Stomach (tissue), 8 donors: ENCODE measurements at regions not wholly inside any gene's neighbourhood (a gene's known extent, or its start where the extent isn't known, plus 50 kb on each side); places are given as distances from the start of the nearest gene placed in this dataset.

Experiments used
- DNase-seq, 2 donors: peaks; one replicate each; pipeline versions ENCODE4 v3.0.0 to v3.0.0-alpha.2; 2013 to 2019
- H3K27ac ChIP-seq, 5 donors: fragments of 200-600 bp in 4 of 5; sonication (generic) in 4 of 5; one replicate each; pipeline ENCODE4 v1.5.1; 2013 to 2019; ENCODE audit warnings: mild to moderate bottlenecking in 1 of 5, moderate library complexity in 1 of 5
- H3K27me3 ChIP-seq, 3 donors: fragments of 200-600 bp; sonication (generic); one replicate each; pipeline ENCODE4 v1.5.1; 2017 to 2019; ENCODE audit warnings: mixed run types in 1 of 3
- H3K36me3 ChIP-seq, 4 donors: fragments of 200-600 bp; sonication (generic); 1 replicate in 3 of 4; 2 replicates in 1 of 4; pipeline ENCODE4 v1.5.1; 2016 to 2019
- H3K4me1 ChIP-seq, 4 donors: fragments of 200-600 bp; sonication (generic); one replicate each; pipeline ENCODE4 v1.5.1; 2016 to 2019
- H3K4me3 ChIP-seq, 4 donors: fragments of 200-600 bp; sonication (generic) in 3 of 4; one replicate each; pipeline ENCODE4 v1.5.1; 2016 to 2019; ENCODE audit warnings: mild to moderate bottlenecking in 1 of 4
- H3K9me3 ChIP-seq, 4 donors: fragments of 200-600 bp; sonication (generic); one replicate each; pipeline ENCODE4 v1.5.1; 2016 to 2019
- EP300 ChIP-seq: sonication (generic); formaldehyde crosslinking; IDR thresholded peaks from one replicate; pipeline ENCODE4 v1.6.1; 2017; ENCODE audit warnings: antibody characterized with exemption
- POLR2A ChIP-seq, 4 donors: fragments of 450-650 bp; IDR thresholded peaks; one replicate each; pipeline ENCODE4 v1.6.1; 2016; ENCODE audit warnings: antibody characterized with exemption in 4 of 4, control low read depth in 2 of 4, mild to moderate bottlenecking in 1 of 4, moderate library complexity in 1 of 4
- POLR2AphosphoS5 ChIP-seq, 3 donors: sonication (generic); formaldehyde crosslinking; IDR thresholded peaks; one replicate each; pipeline ENCODE4 v1.6.1; 2016; ENCODE audit warnings: antibody characterized with exemption in 3 of 3
- WGBS, 5 donors: extraction: QIAGEN DNeasy Blood & Tissue Kit in 3 of 5; methylation state at CpG; one replicate each; pipeline versions ENCODE4 v1.1.5 to v1.1.7; 2013 to 2018; 5-methylcytosine and 5-hydroxymethylcytosine counted together
- intact Hi-C: fragments of 100-400 bp; cut with DNase I; formaldehyde crosslinking; loops from one replicate; pipeline ENCODE4 v1.15.1; 2023; ENCODE audit warnings: low total_unique reads
- TF ChIP-seq, protein P1 (sequence below), 7 experiments: fragments of 450-650 bp in 4 of 7; fragments of 200-600 bp in 3 of 7; sonication (generic) in 3 of 7; IDR thresholded peaks; one replicate each; pipeline ENCODE4 v1.5.1; 2016 to 2019; ENCODE audit warnings: antibody characterized with exemption in 7 of 7, control low read depth in 2 of 7, mild to moderate bottlenecking in 1 of 7
- donor health status: healthy with polysubstance abuse.
- donor health status: Bipolar disorder and iron deficiency.
- donor health status: healthy.

GRCh38 chr2:129753261-129753660 is 226.2 kb upstream of the RAB6C start:
- intact Hi-C loops: no loop called here
- Histone ChIP-seq H3K4me1 (peaks cover 0 to 8% (median 2%) of the 10 kb centered on the region in 4 donors), H3K27ac (no peak overlapping the region), H3K27me3 (no peaks in the 10 kb centered on the region), H3K9me3 (no peaks in the 10 kb centered on the region), H3K4me3 (no peak overlapping the region), H3K36me3 (no peaks in the 10 kb centered on the region)
- TF ChIP-seq, protein P1, sequence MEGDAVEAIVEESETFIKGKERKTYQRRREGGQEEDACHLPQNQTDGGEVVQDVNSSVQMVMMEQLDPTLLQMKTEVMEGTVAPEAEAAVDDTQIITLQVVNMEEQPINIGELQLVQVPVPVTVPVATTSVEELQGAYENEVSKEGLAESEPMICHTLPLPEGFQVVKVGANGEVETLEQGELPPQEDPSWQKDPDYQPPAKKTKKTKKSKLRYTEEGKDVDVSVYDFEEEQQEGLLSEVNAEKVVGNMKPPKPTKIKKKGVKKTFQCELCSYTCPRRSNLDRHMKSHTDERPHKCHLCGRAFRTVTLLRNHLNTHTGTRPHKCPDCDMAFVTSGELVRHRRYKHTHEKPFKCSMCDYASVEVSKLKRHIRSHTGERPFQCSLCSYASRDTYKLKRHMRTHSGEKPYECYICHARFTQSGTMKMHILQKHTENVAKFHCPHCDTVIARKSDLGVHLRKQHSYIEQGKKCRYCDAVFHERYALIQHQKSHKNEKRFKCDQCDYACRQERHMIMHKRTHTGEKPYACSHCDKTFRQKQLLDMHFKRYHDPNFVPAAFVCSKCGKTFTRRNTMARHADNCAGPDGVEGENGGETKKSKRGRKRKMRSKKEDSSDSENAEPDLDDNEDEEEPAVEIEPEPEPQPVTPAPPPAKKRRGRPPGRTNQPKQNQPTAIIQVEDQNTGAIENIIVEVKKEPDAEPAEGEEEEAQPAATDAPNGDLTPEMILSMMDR (IDR thresholded peaks at IDR 0.05): no peak
- TF ChIP-seq POLR2A (IDR thresholded peaks at IDR 0.05) (no peak), POLR2AphosphoS5 (IDR thresholded peaks at IDR 0.05) (no peak), EP300 (no peak)
- no peak for DNase-seq
- 75 to 89% (median 79%) methylated on average over 8 of the region's 8 CpGs for WGBS, 5 donors

- H3K4me3 ChIP-seq: no peak overlapping the region
- no peaks in the 10 kb centered on the region for H3K9me3 ChIP-seq
- intact Hi-C loops: no loop called here
- no peaks in the 10 kb centered on the region for H3K27me3 ChIP-seq
- WGBS, 5 donors: 81 to 92% (median 87%) methylated on average over 14 of the region's 14 CpGs
- TF ChIP-seq POLR2AphosphoS5 (IDR thresholded peaks at IDR 0.05) (no peak), POLR2A (IDR thresholded peaks at IDR 0.05) (no peak), EP300 (no peak)
- TF ChIP-seq, protein P1 (IDR thresholded peaks at IDR 0.05): no peak
- no peak for DNase-seq
- H3K36me3 ChIP-seq: no peaks in the 10 kb centered on the region
- no peak overlapping the region for H3K27ac ChIP-seq
- H3K4me1 ChIP-seq: peaks cover 0 to 11% (median 4%) of the 10 kb centered on the region in 4 donors
These were observed 225.0 kb upstream of the RAB6C start for GRCh38 chr2:129754421-129754820.

GRCh38 chr2:129754831-129755230 is 224.6 kb upstream of the RAB6C start:
- 65 to 81% (median 75%) methylated on average over 6 of the region's 6 CpGs for WGBS, 5 donors
- Histone ChIP-seq H3K4me1 (peaks cover 0 to 11% (median 4%) of the 10 kb centered on the region in 4 donors), H3K27ac (no peak overlapping the region), H3K27me3 (no peaks in the 10 kb centered on the region), H3K4me3 (no peak overlapping the region), H3K36me3 (no peaks in the 10 kb centered on the region), H3K9me3 (no peaks in the 10 kb centered on the region)
- TF ChIP-seq, protein P1 (IDR thresholded peaks at IDR 0.05): no peak
- TF ChIP-seq EP300: no peak
- TF ChIP-seq POLR2AphosphoS5 (IDR thresholded peaks at IDR 0.05): no peak
- no peak for TF ChIP-seq POLR2A (IDR thresholded peaks at IDR 0.05)
- DNase-seq: no peak
- intact Hi-C loops: no loop called here

GRCh38 chr2:129755786-129756185 is 223.7 kb upstream of the RAB6C start:
- intact Hi-C loops: no loop called here
- H3K36me3 ChIP-seq: no peaks in the 10 kb centered on the region
- peaks cover 0 to 11% (median 4%) of the 10 kb centered on the region in 4 donors for H3K4me1 ChIP-seq
- WGBS, 5 donors: 89 to 96% (median 92%) methylated on average over 7 of the region's 7 CpGs
- H3K27me3 ChIP-seq: no peaks in the 10 kb centered on the region
- no peak for DNase-seq
- H3K4me3 ChIP-seq: no peak overlapping the region
- TF ChIP-seq POLR2A (IDR thresholded peaks at IDR 0.05) (no peak), EP300 (no peak), POLR2AphosphoS5 (IDR thresholded peaks at IDR 0.05) (no peak)
- TF ChIP-seq, protein P1 (IDR thresholded peaks at IDR 0.05): no peak
- H3K9me3 ChIP-seq: no peaks in the 10 kb centered on the region
- H3K27ac ChIP-seq: no peak overlapping the region
